Caco-2 (cell line): ENCODE measurements at regions not wholly inside any gene's neighbourhood (a gene's known extent, or its start where the extent isn't known, plus 50 kb on each side); places are given as distances from the start of the nearest gene placed in this dataset.

ENCODE experiments used
- BruUV-seq: library from RNA; stranded (reverse); fragments of 400-500 nt; replicated peaks from 2 replicates; lab custom pipeline; 2021; lab: Mats Ljungman, UMichigan
- CTCF ChIA-PET: fragments of 300-600 bp; sonication (Branson Sonifier 250); formaldehyde crosslinking; loops from one replicate; lab custom pipeline; 2022; ENCODE audit warnings: antibody characterized with exemption; lab: Charles Lee
- POLR2A ChIA-PET: fragments of 300-600 bp; sonication (Branson Sonifier 250); formaldehyde crosslinking; loops from one replicate; lab custom pipeline; 2022; ENCODE audit warnings: antibody characterized with exemption; lab: Charles Lee
- DNase-seq, 2 experiments: peaks; one replicate each; pipeline versions ENCODE4 v3.0.0 to v3.0.0-alpha.2; 2020 to 2022
- H3K27me3 ChIP-seq: replicated peaks from 2 replicates; pipeline ENCODE4 v1.6.0; 2011; ENCODE audit warnings: low read length; ENCODE audit not compliant: control insufficient read depth, insufficient read depth
- H3K36me3 ChIP-seq: 2 replicates; pipeline ENCODE4 v1.5.1; 2011; ENCODE audit warnings: low read length; ENCODE audit not compliant: control insufficient read depth, insufficient read depth
- H3K4me1 ChIP-seq: fragments of 250-450 bp; sonication (Bioruptor Pico); 2 replicates; pipeline ENCODE4 v1.5.1; 2020; ENCODE audit warnings: mild to moderate bottlenecking
- H3K4me3 ChIP-seq: 2 replicates; pipeline ENCODE4 v1.5.1; 2011; ENCODE audit warnings: low read depth, mild to moderate bottlenecking, control low read depth, low read length
- H3K9me3 ChIP-seq: fragments of 250-450 bp; sonication (Bioruptor Pico); 2 replicates; pipeline ENCODE4 v1.5.1; 2020; ENCODE audit warnings: mild to moderate bottlenecking, moderate library complexity
- H3K27ac Mint-ChIP-seq: one replicate; pipeline ENCODE4 v1.8.0; 2022; ENCODE audit warnings: mixed read lengths; ENCODE audit not compliant: unreplicated experiment
- H3K27me3 Mint-ChIP-seq: one replicate; pipeline ENCODE4 v1.8.0; 2022; ENCODE audit warnings: mixed read lengths; ENCODE audit not compliant: insufficient read depth, unreplicated experiment
- H3K36me3 Mint-ChIP-seq: one replicate; pipeline ENCODE4 v1.8.0; 2022; ENCODE audit warnings: mild to moderate bottlenecking, mixed read lengths; ENCODE audit not compliant: insufficient read depth, unreplicated experiment
- H3K4me1 Mint-ChIP-seq: one replicate; pipeline ENCODE4 v1.8.0; 2022; ENCODE audit warnings: low read depth, mixed read lengths; ENCODE audit not compliant: unreplicated experiment
- H3K4me3 Mint-ChIP-seq: one replicate; pipeline ENCODE4 v1.8.0; 2022; ENCODE audit warnings: mild to moderate bottlenecking, moderate library complexity, mixed read lengths; ENCODE audit not compliant: unreplicated experiment
- H3K9me3 Mint-ChIP-seq: one replicate; pipeline ENCODE4 v1.8.0; 2022; ENCODE audit warnings: mixed read lengths; ENCODE audit not compliant: unreplicated experiment
- CTCF ChIP-seq, 2 experiments: fragments of 200-600 bp in 1 of 2; IDR thresholded peaks; 1 replicate in 1 of 2; 2 replicates in 1 of 2; pipeline versions ENCODE4 v1.5.1 to v1.8.0; 2011 to 2022; ENCODE audit warnings: antibody characterized with exemption in 1 of 2, control low read depth in 1 of 2, inconsistent platforms in 1 of 2, low read depth in 1 of 2, low read length in 1 of 2, mild to moderate bottlenecking in 1 of 2, moderate library complexity in 1 of 2; ENCODE audit not compliant: insufficient read depth in 1 of 2, severe bottlenecking in 1 of 2, unreplicated experiment in 1 of 2
- intact Hi-C: fragments of 100-400 bp; cut with micrococcal nuclease; formaldehyde crosslinking; loops from one replicate; pipeline ENCODE4 v1.10.0; 2022; ENCODE audit not compliant: unreplicated experiment

GRCh38 chr1:177650947-177651346 lies 318.9 kb downstream of the SEC16B start:
- BruUV-seq, result no TSS peak

GRCh38 chr1:177648731-177649265 lies 321.1 kb downstream of the SEC16B start:
- Histone ChIP-seq H3K36me3 (no peaks in the 10 kb centered on the region), H3K9me3 (0 out of 2 replicates have a peak, but pooled peaks cover 3% of the 10 kb centered on the region), H3K4me3 (no peak overlapping the region), H3K27me3 (no peaks in the 10 kb centered on the region), H3K4me1 (no peaks in the 10 kb centered on the region)
- Mint-ChIP-seq H3K4me1 (no peaks in the 10 kb centered on the region), H3K9me3 (no peaks in the 10 kb centered on the region), H3K4me3 (no peak overlapping the region), H3K27ac (no peak overlapping the region), H3K36me3 (no peaks in the 10 kb centered on the region), H3K27me3 (peaks cover 2% of the 10 kb centered on the region)
- DNase-seq, result no peak
- ChIA-PET POLR2A (no interaction called here), CTCF (no interaction called here)
- no TSS peak for BruUV-seq
- intact Hi-C loops, result no loop called here
- no peak for TF ChIP-seq CTCF (IDR thresholded peaks at IDR 0.05; ENCODE audit: insufficient read depth in 1 of 2, low read depth in 1 of 2, low read length in 1 of 2, severe bottlenecking in 1 of 2, unreplicated experiment in 1 of 2)

More at GRCh38 chr1:177650947-177651346, 318.9 kb downstream of the SEC16B start:
- Histone ChIP-seq H3K36me3 (no peaks in the 10 kb centered on the region), H3K4me1 (no peaks in the 10 kb centered on the region), H3K9me3 (0 out of 2 replicates have a peak, but pooled peaks cover 3% of the 10 kb centered on the region), H3K27me3 (no peaks in the 10 kb centered on the region), H3K4me3 (no peak overlapping the region)
- CTCF ChIA-PET, result interaction anchor here (0.6 kb wide), 1 partner anchor 401 kb away, joined by 3 read pairs; no protein-coding TSS in a partner anchor
- Mint-ChIP-seq H3K4me3 (no peak overlapping the region), H3K4me1 (no peaks in the 10 kb centered on the region), H3K27ac (no peak overlapping the region), H3K9me3 (no peaks in the 10 kb centered on the region), H3K36me3 (no peaks in the 10 kb centered on the region), H3K27me3 (peaks cover 7% of the 10 kb centered on the region)
- POLR2A ChIA-PET, result no interaction called here
- intact Hi-C loops, result no loop called here
- DNase-seq, result no peak
- no peak for TF ChIP-seq CTCF (IDR thresholded peaks at IDR 0.05; ENCODE audit: insufficient read depth in 1 of 2, low read depth in 1 of 2, low read length in 1 of 2, severe bottlenecking in 1 of 2, unreplicated experiment in 1 of 2)

- peaks cover 2% of the 10 kb centered on the region for H3K27me3 Mint-ChIP-seq
- no peaks in the 10 kb centered on the region for H3K36me3 Mint-ChIP-seq
- intact Hi-C loops, result no loop called here
- H3K4me3 ChIP-seq, result no peak overlapping the region
- ChIA-PET POLR2A (no interaction called here), CTCF (no interaction called here)
- no peaks in the 10 kb centered on the region for H3K9me3 Mint-ChIP-seq
- no peaks in the 10 kb centered on the region for H3K36me3 ChIP-seq
- DNase-seq, result no peak
- H3K4me3 Mint-ChIP-seq, result no peak overlapping the region
- no peaks in the 10 kb centered on the region for H3K27me3 ChIP-seq
- H3K4me1 ChIP-seq, result no peaks in the 10 kb centered on the region
- H3K9me3 ChIP-seq, result 0 out of 2 replicates have a peak, but pooled peaks cover 3% of the 10 kb centered on the region
- BruUV-seq, result no TSS peak
- no peak overlapping the region for H3K27ac Mint-ChIP-seq
- no peak for TF ChIP-seq CTCF (IDR thresholded peaks at IDR 0.05; ENCODE audit: insufficient read depth in 1 of 2, low read depth in 1 of 2, low read length in 1 of 2, severe bottlenecking in 1 of 2, unreplicated experiment in 1 of 2)
- H3K4me1 Mint-ChIP-seq, result no peaks in the 10 kb centered on the region
Observed at GRCh38 chr1:177648138-177648537, 321.7 kb downstream of the SEC16B start.
